Ramos (cell line): ENCODE measurements at regions not wholly inside any gene's neighbourhood (a gene's known extent, or its start where the extent isn't known, plus 50 kb on each side); places are given as distances from the start of the nearest gene placed in this dataset.

Experiments
- in situ Hi-C: fragments of 300-500 bp; cut with MboI; formaldehyde crosslinking; loops from one replicate; pipeline ENCODE4 v1.14.3; 2022; ENCODE audit warnings: low sequenced_read_pairs; ENCODE audit not compliant: unreplicated experiment

- in situ Hi-C loops, result no loop called here
Observed at GRCh38 chr18:75782826-75783225, 355.3 kb upstream of the SMIM21 start.

- in situ Hi-C loops, result no loop called here
Observed at GRCh38 chr18:75782204-75782603, 354.7 kb upstream of the SMIM21 start.

GRCh38 chr18:75779910-75780309 is 352.4 kb upstream of the SMIM21 start:
- in situ Hi-C loops, result no loop called here

GRCh38 chr18:75779450-75779849 is 351.9 kb upstream of the SMIM21 start:
- in situ Hi-C loops, result no loop called here

- in situ Hi-C loops, result no loop called here
Observed at GRCh38 chr18:75777630-75778029, 350.1 kb upstream of the SMIM21 start.

GRCh38 chr18:75775121-75775520 is 347.6 kb upstream of the SMIM21 start:
- in situ Hi-C loops, result no loop called here

GRCh38 chr18:75773618-75774017 is 346.1 kb upstream of the SMIM21 start:
- in situ Hi-C loops, result no loop called here

GRCh38 chr18:75762758-75763157 is 335.3 kb upstream of the SMIM21 start:
- in situ Hi-C loops, result no loop called here

- in situ Hi-C loops, result no loop called here
Observed at GRCh38 chr18:75760208-75760607, 332.7 kb upstream of the SMIM21 start.

- in situ Hi-C loops, result no loop called here
Observed at GRCh38 chr18:75757951-75758350, 330.4 kb upstream of the SMIM21 start.

GRCh38 chr18:75754433-75754832 is 326.9 kb upstream of the SMIM21 start:
- in situ Hi-C loops, result no loop called here

GRCh38 chr18:75753753-75754152 is 326.2 kb upstream of the SMIM21 start:
- in situ Hi-C loops, result no loop called here

GRCh38 chr18:75752740-75753263 is 325.3 kb upstream of the SMIM21 start:
- in situ Hi-C loops, result no loop called here

- in situ Hi-C loops, result no loop called here
Observed at GRCh38 chr18:75745147-75745546, 317.6 kb upstream of the SMIM21 start.

GRCh38 chr18:75742516-75742915 is 315.0 kb upstream of the SMIM21 start:
- in situ Hi-C loops, result no loop called here

- in situ Hi-C loops, result no loop called here
Observed at GRCh38 chr18:75739682-75740081, 312.2 kb upstream of the SMIM21 start.

GRCh38 chr18:75735291-75735690 is 307.8 kb upstream of the SMIM21 start:
- in situ Hi-C loops, result no loop called here

- in situ Hi-C loops, result no loop called here
Observed at GRCh38 chr18:75730249-75730648, 302.7 kb upstream of the SMIM21 start.

- in situ Hi-C loops, result no loop called here
Observed at GRCh38 chr18:75728621-75729020, 301.1 kb upstream of the SMIM21 start.

- in situ Hi-C loops, result no loop called here
Observed at GRCh38 chr18:75727456-75727855, 300.0 kb upstream of the SMIM21 start.

GRCh38 chr18:75723521-75724340 is 296.2 kb upstream of the SMIM21 start:
- in situ Hi-C loops, result no loop called here

- in situ Hi-C loops, result no loop called here
Observed at GRCh38 chr18:75714766-75715165, 287.3 kb upstream of the SMIM21 start.
